ENCODE measurements at regions not wholly inside any gene's neighbourhood (a gene's known extent, or its start where the extent isn't known, plus 50 kb on each side); places are given as distances from the start of the nearest gene placed in this dataset.

DNA sequence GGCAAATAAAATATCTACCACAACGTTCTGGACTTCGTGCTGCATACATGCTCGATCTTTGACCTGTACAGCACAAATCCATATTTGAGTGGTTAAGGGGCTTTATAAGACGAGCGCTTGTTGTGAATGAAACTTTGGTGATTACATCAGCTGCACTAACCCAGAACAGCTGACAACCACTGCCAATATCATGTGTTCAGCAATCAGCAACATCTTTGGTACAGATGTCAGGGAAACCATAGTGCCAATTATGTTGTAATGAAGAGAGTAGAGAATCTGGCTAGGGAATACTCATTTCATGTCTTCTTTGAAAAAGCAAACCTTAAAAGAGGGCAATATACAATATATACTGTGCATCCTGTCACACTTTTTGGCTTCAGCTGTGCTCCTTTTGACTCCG lies 188.6 kb upstream of the NT5E start:
- TF ChIP-seq, protein P1, sequence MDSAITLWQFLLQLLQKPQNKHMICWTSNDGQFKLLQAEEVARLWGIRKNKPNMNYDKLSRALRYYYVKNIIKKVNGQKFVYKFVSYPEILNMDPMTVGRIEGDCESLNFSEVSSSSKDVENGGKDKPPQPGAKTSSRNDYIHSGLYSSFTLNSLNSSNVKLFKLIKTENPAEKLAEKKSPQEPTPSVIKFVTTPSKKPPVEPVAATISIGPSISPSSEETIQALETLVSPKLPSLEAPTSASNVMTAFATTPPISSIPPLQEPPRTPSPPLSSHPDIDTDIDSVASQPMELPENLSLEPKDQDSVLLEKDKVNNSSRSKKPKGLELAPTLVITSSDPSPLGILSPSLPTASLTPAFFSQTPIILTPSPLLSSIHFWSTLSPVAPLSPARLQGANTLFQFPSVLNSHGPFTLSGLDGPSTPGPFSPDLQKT (IDR thresholded peaks at IDR 0.05; ENCODE audit: borderline replicate concordance, low read depth, low read length): no peak
- TF ChIP-seq ZNF626 (tag by site-specific recombination; IDR thresholded peaks at IDR 0.05): no peak
- TF ChIP-seq ZFP3 (tag by site-specific recombination; IDR thresholded peaks at IDR 0.05; ENCODE audit: low read depth): no peak
- TF ChIP-seq ZNF140 (tag by site-specific recombination; IDR thresholded peaks at IDR 0.05): no peak
- TF ChIP-seq, protein P2, sequence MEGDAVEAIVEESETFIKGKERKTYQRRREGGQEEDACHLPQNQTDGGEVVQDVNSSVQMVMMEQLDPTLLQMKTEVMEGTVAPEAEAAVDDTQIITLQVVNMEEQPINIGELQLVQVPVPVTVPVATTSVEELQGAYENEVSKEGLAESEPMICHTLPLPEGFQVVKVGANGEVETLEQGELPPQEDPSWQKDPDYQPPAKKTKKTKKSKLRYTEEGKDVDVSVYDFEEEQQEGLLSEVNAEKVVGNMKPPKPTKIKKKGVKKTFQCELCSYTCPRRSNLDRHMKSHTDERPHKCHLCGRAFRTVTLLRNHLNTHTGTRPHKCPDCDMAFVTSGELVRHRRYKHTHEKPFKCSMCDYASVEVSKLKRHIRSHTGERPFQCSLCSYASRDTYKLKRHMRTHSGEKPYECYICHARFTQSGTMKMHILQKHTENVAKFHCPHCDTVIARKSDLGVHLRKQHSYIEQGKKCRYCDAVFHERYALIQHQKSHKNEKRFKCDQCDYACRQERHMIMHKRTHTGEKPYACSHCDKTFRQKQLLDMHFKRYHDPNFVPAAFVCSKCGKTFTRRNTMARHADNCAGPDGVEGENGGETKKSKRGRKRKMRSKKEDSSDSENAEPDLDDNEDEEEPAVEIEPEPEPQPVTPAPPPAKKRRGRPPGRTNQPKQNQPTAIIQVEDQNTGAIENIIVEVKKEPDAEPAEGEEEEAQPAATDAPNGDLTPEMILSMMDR (tag by site-specific recombination; IDR thresholded peaks at IDR 0.05): no peak
- TF ChIP-seq ZNF394 (tag by site-specific recombination; IDR thresholded peaks at IDR 0.05; ENCODE audit: borderline replicate concordance): no peak
- TF ChIP-seq ZNF324 (tag by site-specific recombination; IDR thresholded peaks at IDR 0.05): no peak
- no peak for TF ChIP-seq YY1 (tag by site-specific recombination; IDR thresholded peaks at IDR 0.05)
- no peak for TF ChIP-seq ZNF335 (tag by site-specific recombination; conservative IDR thresholded peaks at IDR 0.05)
- no peak for TF ChIP-seq ZNF585B (tag by site-specific recombination; IDR thresholded peaks at IDR 0.05)
- TF ChIP-seq, protein P3, sequence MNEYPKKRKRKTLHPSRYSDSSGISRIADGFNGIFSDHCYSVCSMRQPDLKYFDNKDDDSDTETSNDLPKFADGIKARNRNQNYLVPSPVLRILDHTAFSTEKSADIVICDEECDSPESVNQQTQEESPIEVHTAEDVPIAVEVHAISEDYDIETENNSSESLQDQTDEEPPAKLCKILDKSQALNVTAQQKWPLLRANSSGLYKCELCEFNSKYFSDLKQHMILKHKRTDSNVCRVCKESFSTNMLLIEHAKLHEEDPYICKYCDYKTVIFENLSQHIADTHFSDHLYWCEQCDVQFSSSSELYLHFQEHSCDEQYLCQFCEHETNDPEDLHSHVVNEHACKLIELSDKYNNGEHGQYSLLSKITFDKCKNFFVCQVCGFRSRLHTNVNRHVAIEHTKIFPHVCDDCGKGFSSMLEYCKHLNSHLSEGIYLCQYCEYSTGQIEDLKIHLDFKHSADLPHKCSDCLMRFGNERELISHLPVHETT (tag by site-specific recombination; IDR thresholded peaks at IDR 0.05): no peak
- no peak for TF ChIP-seq ZNF112 (tag by site-specific recombination; IDR thresholded peaks at IDR 0.05)
- no peak for TF ChIP-seq IKZF3 (tag by site-specific recombination; IDR thresholded peaks at IDR 0.05)
- no peak for TF ChIP-seq PRDM1 (tag by site-specific recombination; IDR thresholded peaks at IDR 0.05)
